SIG-M5 (cell line): ENCODE measurements at regions not wholly inside any gene's neighbourhood (a gene's known extent, or its start where the extent isn't known, plus 50 kb on each side); places are given as distances from the start of the nearest gene placed in this dataset.
"Not testable (repeated sequence)": the region's sequence is repeated elsewhere in the genome, so short reads cannot be mapped to it uniquely, and the experiment has no call there.

ENCODE experiments used
- DNase-seq: peaks from one replicate; lab custom pipeline; 2025; lab: John Stamatoyannopoulos, UW

- no peak for DNase-seq
Measured at GRCh38 chr6:121925534-121926255, 473.8 kb upstream of the HSF2 start.

GRCh38 chr6:121929301-121929700 lies 470.2 kb upstream of the HSF2 start:
- no peak for DNase-seq

GRCh38 chr6:121932076-121932991 lies 467.1 kb upstream of the HSF2 start:
- no peak for DNase-seq

- no peak for DNase-seq
Measured at GRCh38 chr6:121934451-121934850, 465.0 kb upstream of the HSF2 start.

GRCh38 chr6:121940728-121941127 lies 458.7 kb upstream of the HSF2 start:
- no peak for DNase-seq

- no peak for DNase-seq
Measured at GRCh38 chr6:121944354-121944753, 455.1 kb upstream of the HSF2 start.

GRCh38 chr6:121951123-121951522 lies 448.3 kb upstream of the HSF2 start:
- DNase-seq, result no peak

- no peak for DNase-seq
Measured at GRCh38 chr6:121951918-121952379, 447.5 kb upstream of the HSF2 start.

GRCh38 chr6:121955401-121955800 lies 444.1 kb upstream of the HSF2 start:
- DNase-seq, result not testable (repeated sequence)

- DNase-seq, result no peak
Measured at GRCh38 chr6:121956782-121957181, 442.7 kb upstream of the HSF2 start.

GRCh38 chr6:121959501-121959900 lies 440.0 kb upstream of the HSF2 start:
- no peak for DNase-seq

GRCh38 chr6:121961619-121962125 lies 437.8 kb upstream of the HSF2 start:
- DNase-seq, result no peak

- no peak for DNase-seq
Measured at GRCh38 chr6:121963826-121964225, 435.6 kb upstream of the HSF2 start.

GRCh38 chr6:121965739-121966138 lies 433.7 kb upstream of the HSF2 start:
- DNase-seq, result no peak

- no peak for DNase-seq
Measured at GRCh38 chr6:121967631-121968030, 431.8 kb upstream of the HSF2 start.

GRCh38 chr6:121971931-121972335 lies 427.5 kb upstream of the HSF2 start:
- DNase-seq, result no peak

GRCh38 chr6:121984956-121985355 lies 414.5 kb upstream of the HSF2 start:
- DNase-seq, result no peak

- no peak for DNase-seq
Measured at GRCh38 chr6:121993362-121993761, 406.1 kb upstream of the HSF2 start.

GRCh38 chr6:121994919-121995318 lies 404.5 kb upstream of the HSF2 start:
- no peak for DNase-seq

- no peak for DNase-seq
Measured at GRCh38 chr6:121998631-121999030, 400.8 kb upstream of the HSF2 start.

- no peak for DNase-seq
Measured at GRCh38 chr6:121999456-122000065, 399.9 kb upstream of the HSF2 start.

- DNase-seq, result no peak
Measured at GRCh38 chr6:122005661-122006060, 393.8 kb upstream of the HSF2 start.
